GM21390 (cell line): ENCODE measurements at regions not wholly inside any gene's neighbourhood (a gene's known extent, or its start where the extent isn't known, plus 50 kb on each side); places are given as distances from the start of the nearest gene placed in this dataset.

Experiments
- ATAC-seq: cut with Tn5 transposase; IDR thresholded peaks from one replicate; pipeline ENCODE4 v1.9.1; 2021; ENCODE audit not compliant: unreplicated experiment

- ATAC-seq: no peak
These were observed 342.8 kb downstream of the PPARGC1A start for GRCh38 chr4:23547096-23547495.

- ATAC-seq: no peak
These were observed 349.8 kb downstream of the PPARGC1A start for GRCh38 chr4:23539969-23540569.

- ATAC-seq: no peak
These were observed 356.0 kb downstream of the PPARGC1A start for GRCh38 chr4:23533859-23534258.

GRCh38 chr4:23516716-23517115 lies 373.1 kb downstream of the PPARGC1A start:
- no peak for ATAC-seq

- ATAC-seq: no peak
These were observed 385.8 kb downstream of the PPARGC1A start for GRCh38 chr4:23504083-23504482.

- ATAC-seq: no peak
These were observed 388.9 kb downstream of the PPARGC1A start for GRCh38 chr4:23500894-23501449.

- no peak for ATAC-seq
These were observed 404.0 kb downstream of the PPARGC1A start for GRCh38 chr4:23485801-23486200.

GRCh38 chr4:23484689-23485088 lies 405.2 kb downstream of the PPARGC1A start:
- no peak for ATAC-seq

GRCh38 chr4:23483320-23483960 lies 406.4 kb downstream of the PPARGC1A start:
- no peak for ATAC-seq

- no peak for ATAC-seq
These were observed 408.3 kb downstream of the PPARGC1A start for GRCh38 chr4:23481566-23481965.

GRCh38 chr4:23477905-23478304 lies 411.9 kb downstream of the PPARGC1A start:
- ATAC-seq: no peak

- ATAC-seq: no peak
These were observed 413.2 kb downstream of the PPARGC1A start for GRCh38 chr4:23476515-23477090.

GRCh38 chr4:23463071-23463470 lies 426.8 kb downstream of the PPARGC1A start:
- no peak for ATAC-seq

GRCh38 chr4:23458054-23458453 lies 431.8 kb downstream of the PPARGC1A start:
- ATAC-seq: no peak

- ATAC-seq: no peak
These were observed 433.0 kb downstream of the PPARGC1A start for GRCh38 chr4:23456864-23457263.

GRCh38 chr4:23455456-23456158 lies 434.2 kb downstream of the PPARGC1A start:
- no peak for ATAC-seq

- ATAC-seq: no peak
These were observed 448.2 kb downstream of the PPARGC1A start for GRCh38 chr4:23441530-23442069.

- no peak for ATAC-seq
These were observed 451.1 kb downstream of the PPARGC1A start for GRCh38 chr4:23438764-23439163.

- ATAC-seq: no peak
These were observed 460.4 kb downstream of the PPARGC1A start for GRCh38 chr4:23429497-23429896.

- ATAC-seq: no peak
These were observed 464.3 kb downstream of the PPARGC1A start for GRCh38 chr4:23425570-23425969.

- ATAC-seq: no peak
These were observed 466.3 kb downstream of the PPARGC1A start for GRCh38 chr4:23423540-23423939.
